ENCODE measurements at regions not wholly inside any gene's neighbourhood (a gene's known extent, or its start where the extent isn't known, plus 50 kb on each side); places are given as distances from the start of the nearest gene placed in this dataset.

DNA sequence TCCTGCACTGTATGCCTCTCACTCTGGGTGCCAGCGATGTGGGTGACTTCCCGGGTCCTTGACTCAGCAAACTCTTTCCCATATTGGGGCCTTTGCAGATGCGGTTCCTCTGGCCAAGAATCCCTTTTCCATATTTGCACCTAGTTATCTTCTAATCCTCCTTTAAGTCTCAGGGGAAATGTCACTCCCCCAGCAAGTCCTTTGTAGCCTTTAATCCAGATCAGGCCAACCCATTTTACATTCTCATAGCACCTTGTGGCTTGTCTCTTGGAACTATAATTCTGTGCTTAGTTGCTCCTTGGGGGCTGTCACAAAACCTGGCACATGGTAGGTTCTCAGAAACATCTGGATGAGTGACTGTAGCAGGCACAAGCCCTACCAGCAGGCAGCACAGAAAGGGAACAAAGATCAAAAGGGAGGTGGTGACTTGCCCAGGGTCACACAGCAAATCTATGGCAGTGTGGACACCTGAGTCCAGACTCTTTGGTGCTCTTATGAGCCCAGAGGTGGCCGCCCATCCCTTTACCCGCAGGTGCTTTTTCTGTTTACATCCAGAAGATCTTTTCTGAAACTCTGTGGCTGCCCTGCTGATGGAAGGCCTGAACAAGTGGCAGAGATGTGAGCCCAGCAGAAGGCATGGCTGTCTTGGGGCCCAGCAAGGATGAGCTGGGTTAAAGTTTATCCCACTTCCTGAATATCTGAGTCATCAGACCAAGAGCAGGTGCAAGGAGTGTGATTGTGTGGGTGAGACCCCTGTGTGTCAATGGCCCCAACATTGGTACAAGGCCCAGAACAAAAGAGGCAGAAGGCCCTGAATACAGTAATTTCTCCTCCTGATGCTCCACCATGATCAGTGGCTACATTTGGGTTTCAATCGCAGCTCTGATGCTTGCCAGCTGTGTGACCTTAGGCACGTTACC is 78.6 kb upstream of the GRK3 start:
- peaks cover 0 to 4% (median 0%) of the 10 kb centered on the region in 4 experiments; a peak in 4 of 8 replicates for H3K36me3 ChIP-seq (ENCODE audit: control insufficient read depth in 2 of 4, insufficient read depth in 4 of 4, low read length in 3 of 4)
- H2AFZ ChIP-seq (ENCODE audit: low read length) = no peak overlapping the region
- no peak overlapping the region for H3K56ac ChIP-seq (replicated peaks; ENCODE audit: insufficient read length, low read depth, low read length)
- POLR2A ChIA-PET (ENCODE audit: partially characterized antibody) = interaction anchor here (1.8 kb wide), 1 partner anchor 9 kb away, joined by 8 read pairs; no protein-coding TSS in a partner anchor
- H3K14ac ChIP-seq (ENCODE audit: insufficient read length) = no peak overlapping the region
- 88% methylated on average over 7 of the region's 7 CpGs; no CpG with 5 or more reads in 1 of the 2 experiments for WGBS, 2 experiments (ENCODE audit: extremely low coverage in 1 of 2, insufficient coverage in 1 of 2, insufficient read length in 1 of 2, insufficient replicate concordance in 2 of 2, low coverage in 1 of 2, low lambda C conversion rate in 2 of 2, missing lambda C conversion rate in 1 of 2)
- no peak overlapping the region for H3K18ac ChIP-seq (ENCODE audit: extremely low read depth, low read length)
- no peak overlapping the region for H4K8ac ChIP-seq (ENCODE audit: extremely low read depth, insufficient read depth, low read length)
- no peak overlapping the region for H4K91ac ChIP-seq (replicated peaks; ENCODE audit: insufficient read length, low read length)
- no peak overlapping the region for H3K4me3 ChIP-seq (ENCODE audit: extremely low read depth in 1 of 4, insufficient read depth in 2 of 4, low read depth in 3 of 4, low read length in 4 of 4)
- no peak overlapping the region for H3K4me2 ChIP-seq (ENCODE audit: insufficient read depth in 1 of 2, low read depth in 2 of 2, low read length in 2 of 2)
- no peak overlapping the region for H2BK120ac ChIP-seq (replicated peaks; ENCODE audit: low read depth, low read length)
- no peak overlapping the region for H3K23ac ChIP-seq (ENCODE audit: insufficient read length)
- no peak for DNase-seq (ENCODE audit: low read depth in 1 of 2, low spot score in 2 of 2)
- no peak overlapping the region for H3K9ac ChIP-seq (replicated peaks in 1 of 4; ENCODE audit: extremely low read depth in 1 of 4, low read depth in 3 of 4, low read length in 3 of 4)
- H3K79me2 ChIP-seq (ENCODE audit: control insufficient read depth in 1 of 2, insufficient read depth in 2 of 2, low read length in 2 of 2) = no peaks in the 10 kb centered on the region
- no peak overlapping the region for H2BK5ac ChIP-seq (ENCODE audit: low read depth, low read length)
- no peak for FAIRE-seq
- H2BK15ac ChIP-seq (ENCODE audit: low read length) = no peak overlapping the region
- H3K27me3 ChIP-seq (replicated peaks in 1 of 4; ENCODE audit: control insufficient read depth in 3 of 4, extremely low read depth in 1 of 4, insufficient read depth in 3 of 4, low read length in 3 of 4) = no peaks in the 10 kb centered on the region
- peaks cover 10% of the 10 kb centered on the region; the same call in 1 of the 2 replicates for H3K23me2 ChIP-seq (ENCODE audit: low read depth, low read length)
- CTCF ChIA-PET (ENCODE audit: partially characterized antibody) = interaction anchor here (0.5 to 1.1 kb wide), 3 partner anchors 24 to 284 kb away, joined by 3 to 4 read pairs (median 3); no protein-coding TSS in a partner anchor
- no peak overlapping the region for H2BK12ac ChIP-seq (ENCODE audit: low read depth, low read length)
- H3K79me1 ChIP-seq (ENCODE audit: low read depth, low read length) = no peaks in the 10 kb centered on the region; the same call in 1 of the 2 replicates
- H4K20me1 ChIP-seq (replicated peaks in 1 of 2; ENCODE audit: control insufficient read depth in 1 of 2, insufficient read depth in 2 of 2, low read length in 2 of 2) = peaks cover 3 to 8% of the 10 kb centered on the region in 2 experiments
- no peak overlapping the region for H4K5ac ChIP-seq (ENCODE audit: insufficient read length, low read depth, low read length)
- no peak for TF ChIP-seq TCF12 (IDR thresholded peaks at IDR 0.05; ENCODE audit: low read depth, low read length)
- TF ChIP-seq EZH2 (IDR thresholded peaks at IDR 0.05; ENCODE audit: low read depth, low read length, severe bottlenecking) = no peak
- TF ChIP-seq POLR2A (IDR thresholded peaks at IDR 0.05; ENCODE audit: control extremely low read depth in 1 of 2, low read depth in 2 of 2, low read length in 2 of 2) = no peak
- H2BK20ac ChIP-seq (ENCODE audit: low read length) = no peak overlapping the region
- no peak overlapping the region for H3K4ac ChIP-seq (replicated peaks; ENCODE audit: insufficient read length, low read depth, low read length)
- H3K4me1 ChIP-seq (replicated peaks in 1 of 4; ENCODE audit: control insufficient read depth in 3 of 4, insufficient read depth in 4 of 4, low read length in 3 of 4) = no peaks in the 10 kb centered on the region
- H3K9me3 ChIP-seq (ENCODE audit: insufficient read depth in 2 of 2, low read depth in 1 of 2, low read length in 1 of 2) = no peaks in the 10 kb centered on the region
- no peak overlapping the region for H2AK5ac ChIP-seq (ENCODE audit: low read depth, low read length)
- H3K27ac ChIP-seq (ENCODE audit: low read depth, low read length) = no peak overlapping the region

Measured in H1 (cell line).